D721Med (cell line): ENCODE measurements at regions not wholly inside any gene's neighbourhood (a gene's known extent, or its start where the extent isn't known, plus 50 kb on each side); places are given as distances from the start of the nearest gene placed in this dataset.
"Not testable (repeated sequence)": the region's sequence is repeated elsewhere in the genome, so short reads cannot be mapped to it uniquely, and the experiment has no call there.

Source experiments
- DNase-seq: peaks from one replicate; pipeline ENCODE4 v3.0.0; 2011; ENCODE audit warnings: low spot score; ENCODE audit not compliant: insufficient read length
- FAIRE-seq: peaks from 2 replicates; lab custom pipeline; 2011; peaks lifted over from hg19 to GRCh38; lab: Jason Lieb, UNC
- TF ChIP-seq, protein P1 (sequence below): IDR thresholded peaks from 2 replicates; pipeline ENCODE4 v1.5.1; 2012; ENCODE audit warnings: mild to moderate bottlenecking, control low read depth; ENCODE audit not compliant: insufficient read depth; ENCODE audit errors: missing control alignments

DNA sequence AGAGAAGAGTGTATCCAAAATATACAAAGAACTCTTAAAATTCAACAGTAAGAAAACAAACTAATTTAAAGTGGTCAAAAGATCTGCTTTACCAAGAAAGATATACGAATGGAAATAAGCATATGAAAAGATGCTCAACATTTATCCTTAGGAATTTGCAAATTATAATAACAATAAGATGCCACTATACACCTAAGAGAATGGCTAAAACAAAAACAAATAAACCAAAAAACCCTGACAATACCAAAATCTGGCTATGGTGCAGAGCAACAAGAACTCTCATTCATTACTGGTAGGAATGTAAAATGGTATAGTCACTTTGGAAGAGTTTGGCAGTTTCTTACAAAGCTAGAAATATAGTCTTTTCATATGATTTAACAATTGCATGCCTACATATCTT lies 545.7 kb upstream of the AGA start:
- TF ChIP-seq, protein P1, sequence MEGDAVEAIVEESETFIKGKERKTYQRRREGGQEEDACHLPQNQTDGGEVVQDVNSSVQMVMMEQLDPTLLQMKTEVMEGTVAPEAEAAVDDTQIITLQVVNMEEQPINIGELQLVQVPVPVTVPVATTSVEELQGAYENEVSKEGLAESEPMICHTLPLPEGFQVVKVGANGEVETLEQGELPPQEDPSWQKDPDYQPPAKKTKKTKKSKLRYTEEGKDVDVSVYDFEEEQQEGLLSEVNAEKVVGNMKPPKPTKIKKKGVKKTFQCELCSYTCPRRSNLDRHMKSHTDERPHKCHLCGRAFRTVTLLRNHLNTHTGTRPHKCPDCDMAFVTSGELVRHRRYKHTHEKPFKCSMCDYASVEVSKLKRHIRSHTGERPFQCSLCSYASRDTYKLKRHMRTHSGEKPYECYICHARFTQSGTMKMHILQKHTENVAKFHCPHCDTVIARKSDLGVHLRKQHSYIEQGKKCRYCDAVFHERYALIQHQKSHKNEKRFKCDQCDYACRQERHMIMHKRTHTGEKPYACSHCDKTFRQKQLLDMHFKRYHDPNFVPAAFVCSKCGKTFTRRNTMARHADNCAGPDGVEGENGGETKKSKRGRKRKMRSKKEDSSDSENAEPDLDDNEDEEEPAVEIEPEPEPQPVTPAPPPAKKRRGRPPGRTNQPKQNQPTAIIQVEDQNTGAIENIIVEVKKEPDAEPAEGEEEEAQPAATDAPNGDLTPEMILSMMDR, result no peak
- no peak for DNase-seq
- no peak for FAIRE-seq

DNA sequence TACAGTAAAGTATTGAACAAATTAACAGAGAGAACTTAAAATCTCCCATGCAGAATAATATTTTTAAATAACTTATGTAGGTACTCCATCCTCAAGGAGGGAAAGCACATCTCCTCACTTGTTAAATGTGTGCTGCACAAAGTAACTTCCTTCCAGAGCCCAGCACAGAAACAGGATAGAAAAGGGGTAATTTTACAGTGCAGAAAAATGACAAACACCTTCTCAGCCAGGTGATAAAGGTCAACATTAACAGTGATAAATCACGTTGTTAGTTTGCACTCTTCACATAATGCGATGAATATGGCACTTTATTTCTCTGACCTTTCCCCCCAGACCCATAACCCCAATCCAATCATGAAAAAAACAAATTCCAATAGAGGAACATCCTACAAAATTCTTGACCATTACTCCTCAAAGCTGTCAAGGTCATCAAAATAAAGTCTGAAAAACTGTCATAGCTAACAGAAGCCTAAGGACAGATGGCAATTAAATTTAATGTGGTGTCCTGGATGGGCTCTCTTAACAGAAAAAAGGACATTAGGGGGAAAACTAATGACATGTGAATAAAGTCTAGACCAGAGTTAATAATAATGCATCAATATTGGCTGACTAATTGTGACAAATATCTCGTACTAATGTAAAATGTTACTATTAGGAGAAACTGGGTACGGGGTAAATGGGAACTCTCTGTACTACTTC lies 547.4 kb upstream of the AGA start:
- TF ChIP-seq, protein P1, result no peak
- DNase-seq, result no peak
- no peak for FAIRE-seq

DNA sequence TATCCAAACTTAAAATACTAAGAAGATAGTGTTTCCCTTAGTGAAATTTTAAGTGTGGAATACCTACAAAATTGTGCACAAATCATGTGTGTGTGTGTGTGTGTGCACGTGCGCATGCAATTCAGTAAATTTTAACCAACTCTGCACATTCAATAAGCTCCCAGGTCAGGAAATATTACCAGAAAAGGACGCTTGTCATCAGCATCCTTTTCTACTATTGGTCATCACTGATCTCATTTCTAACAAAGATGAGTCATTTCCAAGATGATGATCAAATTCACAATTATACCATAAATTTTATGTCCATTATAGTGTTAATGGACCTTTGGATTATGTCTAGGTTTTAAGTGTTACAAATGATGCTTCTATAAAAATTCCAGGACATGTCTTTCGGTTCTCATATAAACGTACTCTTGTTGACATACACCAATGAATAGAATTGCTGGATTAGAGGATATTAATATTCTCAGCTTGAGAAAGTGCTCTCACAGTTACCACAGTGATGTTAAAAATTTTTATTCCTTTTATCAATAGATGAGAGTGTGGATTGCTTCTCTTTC lies 560.9 kb upstream of the AGA start:
- no peak for DNase-seq
- TF ChIP-seq, protein P1, result no peak
- no peak for FAIRE-seq

DNA sequence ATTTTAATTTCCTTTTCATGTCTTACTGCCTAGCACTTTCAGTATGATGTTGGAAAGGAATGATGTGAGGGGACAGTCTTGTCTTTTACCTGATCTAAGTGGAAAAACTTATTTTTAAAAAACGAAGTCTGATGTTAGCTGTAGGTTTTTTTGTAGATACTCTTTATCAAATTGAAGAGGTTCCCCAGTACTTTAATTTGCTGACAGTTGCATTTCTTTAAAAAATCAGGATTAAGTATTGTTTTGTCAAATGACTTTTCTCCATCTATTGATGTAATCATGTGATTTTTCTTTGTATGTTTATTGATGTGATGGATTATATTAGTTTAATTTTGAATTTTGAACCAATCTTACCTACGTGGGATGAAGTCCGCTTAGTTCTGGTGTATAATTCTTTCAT lies 568.4 kb upstream of the AGA start:
- DNase-seq, result no peak
- FAIRE-seq, result no peak
- TF ChIP-seq, protein P1, result no peak

DNA sequence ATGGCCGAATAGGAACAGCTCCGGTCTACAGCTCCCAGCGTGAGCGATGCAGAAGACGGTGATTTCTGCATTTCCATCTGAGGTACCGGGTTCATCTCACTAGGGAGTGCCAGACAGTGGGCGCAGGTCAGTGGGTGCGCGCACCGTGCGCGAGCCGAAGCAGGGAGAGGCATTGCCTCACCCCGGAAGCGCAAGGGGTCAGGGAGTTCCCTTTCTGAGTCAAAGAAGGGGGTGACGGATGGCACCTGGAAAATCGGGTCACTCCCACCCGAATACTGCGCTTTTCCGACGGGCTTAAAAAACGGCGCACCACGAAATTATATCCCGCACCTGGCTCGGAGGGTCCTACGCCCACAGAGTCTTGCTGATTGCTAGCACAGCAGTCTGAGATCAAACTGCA lies 572.8 kb upstream of the AGA start:
- FAIRE-seq, DNase-seq: not testable (repeated sequence)

DNA sequence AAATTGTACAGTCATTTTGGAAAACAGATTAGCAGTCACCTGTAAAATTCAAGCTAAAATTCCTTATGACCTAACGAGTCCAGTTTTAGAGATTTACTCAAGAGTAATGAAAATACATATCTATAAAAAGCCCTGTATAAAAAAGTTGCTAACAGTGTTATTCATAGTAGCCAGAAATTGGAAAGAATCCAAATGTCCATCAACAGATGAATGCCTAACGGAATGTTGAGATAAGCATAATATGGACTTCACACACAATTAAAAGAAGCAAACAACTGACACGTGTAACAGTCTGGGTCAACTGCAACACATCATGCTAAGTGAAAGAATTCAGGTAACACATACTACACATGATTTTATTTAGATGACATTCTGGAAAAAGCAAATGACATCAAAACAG lies 584.8 kb upstream of the AGA start:
- TF ChIP-seq, protein P1, result no peak
- DNase-seq (no peak), FAIRE-seq (no peak)

DNA sequence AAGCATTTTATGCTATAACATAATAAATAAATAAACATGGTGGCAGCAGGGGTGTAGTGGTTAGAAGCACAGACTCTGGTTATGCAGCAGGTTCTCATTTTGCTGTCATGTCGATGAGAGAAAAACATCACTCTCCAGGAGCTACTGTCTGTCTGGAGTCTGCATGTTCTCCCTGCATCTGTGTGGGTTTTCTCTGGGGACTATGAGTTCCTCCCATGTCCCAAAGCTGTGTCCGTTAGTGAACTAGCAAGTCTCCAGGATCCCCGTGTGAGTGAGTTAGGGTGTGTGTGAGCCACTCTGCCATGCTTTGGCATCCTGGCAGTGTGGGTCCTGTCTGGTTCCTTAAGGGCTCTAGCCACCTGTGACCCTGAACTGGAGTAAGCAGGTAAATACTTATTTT lies 585.6 kb upstream of the AGA start:
- no peak for FAIRE-seq
- TF ChIP-seq, protein P1, result no peak
- DNase-seq, result no peak

DNA sequence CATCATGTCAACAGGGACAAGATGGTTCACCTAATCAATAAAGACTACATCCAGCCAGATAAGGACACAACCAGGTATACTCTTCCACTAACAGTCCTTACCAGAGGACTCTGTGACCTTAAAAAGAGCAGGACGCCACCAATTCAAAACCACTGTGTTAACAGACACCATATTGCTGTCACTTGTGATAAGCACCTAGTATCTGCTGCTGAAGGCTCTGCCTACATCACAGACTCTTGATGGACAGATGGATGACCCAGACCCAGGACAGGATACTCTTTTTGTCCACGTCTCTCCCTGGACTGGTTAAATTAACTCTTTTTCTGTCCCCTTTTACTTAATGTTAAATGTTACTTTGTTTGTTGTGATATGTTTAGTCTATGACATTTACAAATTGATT lies 586.2 kb upstream of the AGA start:
- TF ChIP-seq, protein P1, result no peak
- DNase-seq (no peak), FAIRE-seq (no peak)
